Trophoblast cell (in vitro differentiated cells and primary cell): ENCODE measurements at regions not wholly inside any gene's neighbourhood (a gene's known extent, or its start where the extent isn't known, plus 50 kb on each side); places are given as distances from the start of the nearest gene placed in this dataset.

Source experiments
- DNase-seq, 2 donors: peaks; one replicate each; pipeline ENCODE4 v3.0.0-alpha.2; 2016
- H2AFZ ChIP-seq: 2 replicates; pipeline ENCODE4 v1.6.1; 2013; ENCODE audit warnings: low read length, moderate library complexity, mild to moderate bottlenecking; ENCODE audit not compliant: insufficient read depth, poor library complexity
- H2AK5ac ChIP-seq: 2 replicates; pipeline ENCODE4 v1.6.1; 2013; ENCODE audit warnings: mild to moderate bottlenecking, low read length
- H2BK120ac ChIP-seq: 2 replicates; pipeline ENCODE4 v1.6.1; 2013; ENCODE audit warnings: low read length, mild to moderate bottlenecking, moderate library complexity; ENCODE audit not compliant: insufficient read depth, poor library complexity
- H2BK12ac ChIP-seq: 2 replicates; pipeline ENCODE4 v1.6.1; 2013; ENCODE audit warnings: mild to moderate bottlenecking, low read length, moderate library complexity
- H2BK5ac ChIP-seq: 2 replicates; pipeline ENCODE4 v1.6.1; 2013; ENCODE audit warnings: low read length, low read depth, moderate library complexity, mild to moderate bottlenecking; ENCODE audit not compliant: poor library complexity
- H3K14ac ChIP-seq: 2 replicates; pipeline ENCODE4 v1.6.1; 2013; ENCODE audit warnings: mild to moderate bottlenecking, low read length
- H3K18ac ChIP-seq: 2 replicates; pipeline ENCODE4 v1.6.1; 2013; ENCODE audit warnings: mild to moderate bottlenecking, low read length
- H3K23ac ChIP-seq: 2 replicates; pipeline ENCODE4 v1.6.1; 2013; ENCODE audit warnings: low read length
- H3K27ac ChIP-seq: 2 replicates; pipeline ENCODE4 v1.5.1; 2013; ENCODE audit warnings: low read depth, mild to moderate bottlenecking, inconsistent platforms, low read length, moderate library complexity
- H3K27me3 ChIP-seq: 2 replicates; pipeline ENCODE4 v1.6.1; 2013; ENCODE audit warnings: inconsistent platforms, mild to moderate bottlenecking, low read length, moderate library complexity; ENCODE audit not compliant: insufficient read depth
- H3K36me3 ChIP-seq, 2 experiments: 1 replicate in 1 of 2; 2 replicates in 1 of 2; pipeline ENCODE4 v1.6.1; 2013; ENCODE audit warnings: low read length in 2 of 2, mild to moderate bottlenecking in 2 of 2, moderate library complexity in 1 of 2; ENCODE audit not compliant: insufficient read depth in 2 of 2, control insufficient read depth in 1 of 2
- H3K4ac ChIP-seq: 2 replicates; pipeline ENCODE4 v1.6.1; 2013; ENCODE audit warnings: low read depth, mild to moderate bottlenecking, low read length, moderate library complexity
- H3K4me1 ChIP-seq, 2 experiments: 1 replicate in 1 of 2; 2 replicates in 1 of 2; pipeline ENCODE4 v1.6.1; 2013; ENCODE audit warnings: low read length in 2 of 2, mild to moderate bottlenecking in 2 of 2, moderate library complexity in 1 of 2; ENCODE audit not compliant: insufficient read depth in 2 of 2, control insufficient read depth in 1 of 2
- H3K4me2 ChIP-seq: 2 replicates; pipeline ENCODE4 v1.6.1; 2013; ENCODE audit warnings: inconsistent platforms, mild to moderate bottlenecking, low read length, moderate library complexity
- H3K4me3 ChIP-seq: 2 replicates; pipeline ENCODE4 v1.5.1; 2013; ENCODE audit warnings: mild to moderate bottlenecking, low read depth, low read length, inconsistent platforms
- H3K79me1 ChIP-seq: one replicate; pipeline ENCODE4 v1.6.1; 2013; ENCODE audit warnings: low read length
- H3K79me2 ChIP-seq: 2 replicates; pipeline ENCODE4 v1.6.1; 2013; ENCODE audit warnings: low read length, mild to moderate bottlenecking; ENCODE audit not compliant: control insufficient read depth, insufficient read depth, poor library complexity
- H3K9ac ChIP-seq: 2 replicates; pipeline ENCODE4 v1.6.1; 2013; ENCODE audit warnings: mild to moderate bottlenecking, low read length
- H3K9me3 ChIP-seq: 2 replicates; pipeline ENCODE4 v1.6.1; 2013; ENCODE audit warnings: low read depth, mild to moderate bottlenecking, control low read depth, inconsistent platforms, low read length; ENCODE audit not compliant: insufficient read depth
- H4K12ac ChIP-seq: 2 replicates; pipeline ENCODE4 v1.6.1; 2013; ENCODE audit warnings: low read depth, mild to moderate bottlenecking, low read length, moderate library complexity
- H4K8ac ChIP-seq: 2 replicates; pipeline ENCODE4 v1.6.1; 2013; ENCODE audit warnings: low read depth, mild to moderate bottlenecking, low read length, moderate library complexity
- H4K91ac ChIP-seq: one replicate; pipeline ENCODE4 v1.6.1; 2013; ENCODE audit warnings: low read depth, mild to moderate bottlenecking, low read length, moderate library complexity
- WGBS: extraction: QIAGEN DNeasy Blood & Tissue Kit; methylation state at CpG from one replicate; pipeline ENCODE4 v1.1.7; 2013; ENCODE audit warnings: missing lambda C conversion rate; ENCODE audit not compliant: insufficient read length, insufficient coverage; ENCODE audit errors: extremely low coverage; 5-methylcytosine and 5-hydroxymethylcytosine counted together

DNA sequence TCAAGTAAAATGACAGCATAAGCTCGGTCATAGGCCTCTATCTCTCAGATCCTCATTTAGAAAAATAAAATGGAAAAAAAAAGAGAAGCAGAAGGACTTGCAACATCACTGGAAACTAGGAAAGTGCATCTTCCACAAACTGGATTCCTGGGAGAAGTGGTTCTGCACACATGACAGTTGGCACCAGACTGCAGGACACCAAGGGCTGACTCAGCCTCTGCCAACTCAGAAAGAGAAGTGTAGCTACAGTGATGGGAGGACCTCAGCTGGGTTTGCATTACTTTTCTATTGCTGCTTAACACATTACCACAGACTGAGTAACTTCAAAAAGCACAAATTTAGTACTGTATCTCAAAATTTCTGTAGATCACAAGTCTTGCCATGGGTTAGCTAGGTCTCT is 409.5 kb upstream of the GCFC2 start:
- no peaks in the 10 kb centered on the region for H3K79me1 ChIP-seq
- H2BK120ac ChIP-seq, result no peak overlapping the region
- H3K4me3 ChIP-seq, result no peak overlapping the region
- H2BK12ac ChIP-seq, result no peak overlapping the region
- H2BK5ac ChIP-seq, result no peak overlapping the region
- no peak for DNase-seq
- H3K9ac ChIP-seq, result no peak overlapping the region
- no peak overlapping the region for H2AK5ac ChIP-seq
- H2AFZ ChIP-seq, result no peak overlapping the region
- H4K12ac ChIP-seq, result no peak overlapping the region
- no peak overlapping the region for H3K23ac ChIP-seq
- H4K8ac ChIP-seq, result no peak overlapping the region
- H3K27ac ChIP-seq, result no peak overlapping the region
- no peak overlapping the region for H3K4ac ChIP-seq
- H3K79me2 ChIP-seq, result no peaks in the 10 kb centered on the region
- H3K27me3 ChIP-seq, result no peaks in the 10 kb centered on the region
- no peak overlapping the region for H3K4me2 ChIP-seq
- no peak overlapping the region for H4K91ac ChIP-seq
- no CpG with 5 or more reads among the region's 1 CpG for WGBS
- H3K18ac ChIP-seq, result no peak overlapping the region
- no peaks in the 10 kb centered on the region for H3K9me3 ChIP-seq
- H3K4me1 ChIP-seq, result no peaks in the 10 kb centered on the region
- H3K36me3 ChIP-seq, result no peaks in the 10 kb centered on the region
- H3K14ac ChIP-seq, result no peak overlapping the region

GRCh38 chr2:76089683-76090082 is 379.0 kb upstream of the GCFC2 start:
- Histone ChIP-seq H3K9ac (no peak overlapping the region), H3K4me3 (no peak overlapping the region), H2BK12ac (no peak overlapping the region), H3K27ac (no peak overlapping the region), H2AK5ac (no peak overlapping the region), H3K18ac (no peak overlapping the region), H3K4me1 (no peaks in the 10 kb centered on the region), H2AFZ (no peak overlapping the region), H3K36me3 (no peaks in the 10 kb centered on the region), H3K23ac (no peak overlapping the region), H2BK5ac (no peak overlapping the region), H3K79me1 (no peaks in the 10 kb centered on the region), H3K4ac (no peak overlapping the region), H4K91ac (no peak overlapping the region), H3K14ac (no peak overlapping the region), H3K4me2 (no peak overlapping the region), H4K12ac (no peak overlapping the region), H2BK120ac (no peak overlapping the region), H3K79me2 (no peaks in the 10 kb centered on the region), H4K8ac (no peak overlapping the region), H3K27me3 (no peaks in the 10 kb centered on the region), H3K9me3 (no peaks in the 10 kb centered on the region)
- DNase-seq, result no peak

DNA sequence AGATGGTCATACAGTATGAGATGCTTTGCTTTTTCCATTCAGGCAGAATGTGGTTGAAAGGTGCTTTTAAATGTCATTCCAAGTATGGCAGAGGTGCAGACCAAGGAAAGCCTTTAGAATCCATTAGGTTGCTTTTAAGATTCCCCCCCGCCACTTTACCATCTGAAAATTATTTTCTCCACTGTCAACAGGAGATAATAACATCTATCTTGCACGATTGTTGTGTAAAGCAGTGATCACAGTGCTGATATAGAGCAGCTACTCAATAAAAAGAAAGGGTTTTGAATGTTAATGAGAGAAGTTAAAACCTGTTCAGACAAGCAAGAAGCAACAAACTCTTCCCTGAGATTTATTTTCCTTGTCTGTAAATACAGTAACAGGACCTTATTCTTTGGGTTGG is 372.5 kb upstream of the GCFC2 start:
- no peak overlapping the region for H3K4me3 ChIP-seq
- H3K18ac ChIP-seq, result no peak overlapping the region
- no peak overlapping the region for H2AFZ ChIP-seq
- no peak for DNase-seq
- no peak overlapping the region for H3K9ac ChIP-seq
- no CpG with 5 or more reads among the region's 2 CpGs for WGBS
- no peak overlapping the region for H3K4me2 ChIP-seq
- H3K79me1 ChIP-seq, result no peaks in the 10 kb centered on the region
- no peak overlapping the region for H4K8ac ChIP-seq
- no peaks in the 10 kb centered on the region for H3K4me1 ChIP-seq
- no peaks in the 10 kb centered on the region for H3K36me3 ChIP-seq
- H3K9me3 ChIP-seq, result no peaks in the 10 kb centered on the region
- H2BK5ac ChIP-seq, result no peak overlapping the region
- no peak overlapping the region for H2BK120ac ChIP-seq
- no peak overlapping the region for H4K91ac ChIP-seq
- no peak overlapping the region for H2AK5ac ChIP-seq
- H3K23ac ChIP-seq, result no peak overlapping the region
- H3K4ac ChIP-seq, result no peak overlapping the region
- no peak overlapping the region for H4K12ac ChIP-seq
- no peaks in the 10 kb centered on the region for H3K27me3 ChIP-seq
- H3K79me2 ChIP-seq, result no peaks in the 10 kb centered on the region
- no peak overlapping the region for H2BK12ac ChIP-seq
- no peak overlapping the region for H3K27ac ChIP-seq
- H3K14ac ChIP-seq, result no peak overlapping the region

DNA sequence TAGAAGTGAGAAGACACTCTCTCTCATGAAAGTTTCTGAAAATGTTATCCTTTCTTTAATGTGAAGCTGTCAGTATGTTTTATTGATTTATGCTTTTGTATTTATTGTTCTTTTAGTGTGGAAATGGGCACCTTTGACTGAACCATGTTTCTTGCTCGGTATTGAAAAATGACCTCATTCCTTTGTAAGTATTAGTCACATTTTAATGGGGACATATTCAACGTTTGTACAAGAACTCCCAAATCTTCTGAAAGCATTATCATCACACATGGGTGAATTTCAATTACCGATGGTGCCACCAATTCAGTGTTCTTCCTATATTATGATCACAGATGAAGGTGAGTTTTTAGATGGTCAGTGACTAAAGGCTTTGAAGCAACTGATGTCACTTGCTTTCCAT is 371.8 kb upstream of the GCFC2 start:
- no peak overlapping the region for H3K18ac ChIP-seq
- no peaks in the 10 kb centered on the region for H3K36me3 ChIP-seq
- H3K4me2 ChIP-seq, result no peak overlapping the region
- no peaks in the 10 kb centered on the region for H3K9me3 ChIP-seq
- WGBS, result no CpG with 5 or more reads among the region's 3 CpGs
- H3K4ac ChIP-seq, result no peak overlapping the region
- H2BK12ac ChIP-seq, result no peak overlapping the region
- H3K9ac ChIP-seq, result no peak overlapping the region
- H2AK5ac ChIP-seq, result no peak overlapping the region
- no peak overlapping the region for H2BK120ac ChIP-seq
- no peak overlapping the region for H3K14ac ChIP-seq
- no peak overlapping the region for H4K91ac ChIP-seq
- DNase-seq, result no peak
- H3K27me3 ChIP-seq, result no peaks in the 10 kb centered on the region
- no peaks in the 10 kb centered on the region for H3K79me2 ChIP-seq
- H3K4me1 ChIP-seq, result no peaks in the 10 kb centered on the region
- no peak overlapping the region for H3K27ac ChIP-seq
- no peak overlapping the region for H4K8ac ChIP-seq
- no peak overlapping the region for H3K4me3 ChIP-seq
- no peaks in the 10 kb centered on the region for H3K79me1 ChIP-seq
- H2BK5ac ChIP-seq, result no peak overlapping the region
- H3K23ac ChIP-seq, result no peak overlapping the region
- no peak overlapping the region for H4K12ac ChIP-seq
- H2AFZ ChIP-seq, result no peak overlapping the region

GRCh38 chr2:76080154-76080553 is 369.4 kb upstream of the GCFC2 start:
- Histone ChIP-seq H3K4me1 (no peaks in the 10 kb centered on the region), H2BK5ac (no peak overlapping the region), H3K4me3 (no peak overlapping the region), H3K14ac (no peak overlapping the region), H3K27me3 (no peaks in the 10 kb centered on the region), H3K23ac (no peak overlapping the region), H3K4ac (no peak overlapping the region), H4K12ac (no peak overlapping the region), H3K79me1 (no peaks in the 10 kb centered on the region), H2BK120ac (no peak overlapping the region), H3K36me3 (no peaks in the 10 kb centered on the region), H3K18ac (no peak overlapping the region), H3K4me2 (no peak overlapping the region), H2AFZ (no peak overlapping the region), H3K9ac (no peak overlapping the region), H4K91ac (no peak overlapping the region), H3K27ac (no peak overlapping the region), H3K9me3 (no peaks in the 10 kb centered on the region), H3K79me2 (no peaks in the 10 kb centered on the region), H2AK5ac (no peak overlapping the region), H4K8ac (no peak overlapping the region), H2BK12ac (no peak overlapping the region)
- no CpG with 5 or more reads among the region's 2 CpGs for WGBS
- DNase-seq, result no peak
